ENCODE measurements at regions not wholly inside any gene's neighbourhood (a gene's known extent, or its start where the extent isn't known, plus 50 kb on each side); places are given as distances from the start of the nearest gene placed in this dataset.

GRCh38 chr14:100468557-100468956, 118.7 kb downstream of the BEGAIN start:
- no peak overlapping the region for H4K5ac ChIP-seq (ENCODE audit: insufficient read length, low read depth, low read length)
- no peaks in the 10 kb centered on the region for H3K79me1 ChIP-seq (ENCODE audit: low read depth, low read length)
- no peak overlapping the region for H2BK120ac ChIP-seq (replicated peaks; ENCODE audit: low read depth, low read length)
- H4K91ac ChIP-seq (replicated peaks; ENCODE audit: insufficient read length, low read length) = no peak overlapping the region
- peaks cover 0 to 2% of the 10 kb centered on the region in 2 experiments for H4K20me1 ChIP-seq (replicated peaks in 1 of 2; ENCODE audit: control insufficient read depth in 1 of 2, insufficient read depth in 2 of 2, low read length in 2 of 2)
- H3K56ac ChIP-seq (replicated peaks; ENCODE audit: insufficient read length, low read depth, low read length) = no peak overlapping the region
- FAIRE-seq (no peak), DNase-seq (ENCODE audit: low read depth in 1 of 2, low spot score in 2 of 2) (no peak)
- no peak overlapping the region for H3K14ac ChIP-seq (ENCODE audit: insufficient read length)
- ChIA-PET CTCF (ENCODE audit: partially characterized antibody) (interaction anchor here (0.6 to 4.2 kb wide), 11 partner anchors 10 to 181 kb away, joined by 3 to 39 read pairs (median 4); no protein-coding TSS in a partner anchor), POLR2A (ENCODE audit: partially characterized antibody) (interaction anchor here (1.0 to 1.1 kb wide), 2 partner anchors 12 to 21 kb away, joined by 3 read pairs; no protein-coding TSS in a partner anchor)
- no peak overlapping the region for H2BK15ac ChIP-seq (ENCODE audit: low read length)
- no peak overlapping the region for H3K4ac ChIP-seq (replicated peaks; ENCODE audit: insufficient read length, low read depth, low read length)
- H3K79me2 ChIP-seq (ENCODE audit: control insufficient read depth in 1 of 2, insufficient read depth in 2 of 2, low read length in 2 of 2) = no peaks in the 10 kb centered on the region
- no peak overlapping the region for H2BK20ac ChIP-seq (ENCODE audit: low read length)
- no peak overlapping the region for H2AK5ac ChIP-seq (ENCODE audit: low read depth, low read length)
- no peaks in the 10 kb centered on the region for H3K9me3 ChIP-seq (ENCODE audit: insufficient read depth in 2 of 2, low read depth in 1 of 2, low read length in 1 of 2)
- no peak overlapping the region for H2BK12ac ChIP-seq (ENCODE audit: low read depth, low read length)
- no peak overlapping the region for H3K27ac ChIP-seq (ENCODE audit: low read depth, low read length)
- H3K9ac ChIP-seq (replicated peaks in 1 of 4; ENCODE audit: extremely low read depth in 1 of 4, low read depth in 3 of 4, low read length in 3 of 4) = no peak overlapping the region
- H3K23me2 ChIP-seq (ENCODE audit: low read depth, low read length) = peaks cover 3% of the 10 kb centered on the region; the same call in 1 of the 2 replicates
- H3K27me3 ChIP-seq (replicated peaks in 1 of 4; ENCODE audit: control insufficient read depth in 3 of 4, extremely low read depth in 1 of 4, insufficient read depth in 3 of 4, low read length in 3 of 4) = no peaks in the 10 kb centered on the region
- peak overlapping the region; percentile 72; the same call in 1 of the 2 replicates for H4K8ac ChIP-seq (ENCODE audit: extremely low read depth, insufficient read depth, low read length)
- peaks cover 3 to 12% (median 6%) of the 10 kb centered on the region in 4 experiments for H3K4me1 ChIP-seq (replicated peaks in 1 of 4; ENCODE audit: control insufficient read depth in 3 of 4, insufficient read depth in 4 of 4, low read length in 3 of 4)
- H3K23ac ChIP-seq (ENCODE audit: insufficient read length) = no peak overlapping the region
- no peaks in the 10 kb centered on the region for H3K36me3 ChIP-seq (ENCODE audit: control insufficient read depth in 2 of 4, insufficient read depth in 4 of 4, low read length in 3 of 4)
- no peak overlapping the region for H2BK5ac ChIP-seq (ENCODE audit: low read depth, low read length)
- 80% methylated on average over 9 of the region's 9 CpGs; no CpG with 5 or more reads in 1 of the 2 experiments for WGBS, 2 experiments (ENCODE audit: extremely low coverage in 1 of 2, insufficient coverage in 1 of 2, insufficient read length in 1 of 2, insufficient replicate concordance in 2 of 2, low coverage in 1 of 2, low lambda C conversion rate in 2 of 2, missing lambda C conversion rate in 1 of 2)
- H3K4me2 ChIP-seq (ENCODE audit: insufficient read depth in 1 of 2, low read depth in 2 of 2, low read length in 2 of 2) = no peak overlapping the region
- H3K18ac ChIP-seq (ENCODE audit: extremely low read depth, low read length) = no peak overlapping the region
- no peak overlapping the region for H2AFZ ChIP-seq (ENCODE audit: low read length)
- no peak overlapping the region for H3K4me3 ChIP-seq (ENCODE audit: extremely low read depth in 1 of 4, insufficient read depth in 2 of 4, low read depth in 3 of 4, low read length in 4 of 4)
- TF ChIP-seq CHD2 (IDR thresholded peaks at IDR 0.05; ENCODE audit: low read length) = no peak
- no peak for TF ChIP-seq SIRT6 (IDR thresholded peaks at IDR 0.05; ENCODE audit: low read length)
- no peak for TF ChIP-seq KDM4A (IDR thresholded peaks at IDR 0.05; ENCODE audit: low read depth, low read length, severe bottlenecking)
- TF ChIP-seq YY1 (IDR thresholded peaks at IDR 0.05; ENCODE audit: low read depth, low read length) = no peak
- TF ChIP-seq JUN (IDR thresholded peaks at IDR 0.05; ENCODE audit: low read depth, low read length) = no peak
- TF ChIP-seq PHF8 (conservative IDR thresholded peaks at IDR 0.05; ENCODE audit: low read depth, low read length) = no peak
- TF ChIP-seq ASH2L (IDR thresholded peaks at IDR 0.05; ENCODE audit: low read length) = no peak
- no peak for TF ChIP-seq SIX5 (IDR thresholded peaks at IDR 0.05; ENCODE audit: low read depth, low read length)
- TF ChIP-seq ZNF274 (IDR thresholded peaks at IDR 0.05; ENCODE audit: borderline replicate concordance, extremely low read depth, low read length) = no peak
- no peak for TF ChIP-seq RXRA (IDR thresholded peaks at IDR 0.05; ENCODE audit: insufficient read depth, low read depth, low read length)
- TF ChIP-seq EP300 (IDR thresholded peaks at IDR 0.05; ENCODE audit: borderline replicate concordance in 1 of 2, low read depth in 2 of 2, low read length in 2 of 2) = no peak
- TF ChIP-seq BACH1 (IDR thresholded peaks at IDR 0.05; ENCODE audit: low read length) = no peak
- TF ChIP-seq CTCF (IDR thresholded peaks at IDR 0.05; ENCODE audit: control extremely low read depth in 1 of 3, insufficient read depth in 1 of 3, low read depth in 1 of 3, low read length in 3 of 3) = no peak

All from H1 (cell line).